Ectodermal cell (in vitro differentiated cells): ENCODE measurements at regions not wholly inside any gene's neighbourhood (a gene's known extent, or its start where the extent isn't known, plus 50 kb on each side); places are given as distances from the start of the nearest gene placed in this dataset.

ENCODE experiments used
- H3K27ac ChIP-seq: 2 replicates; pipeline ENCODE4 v1.7.0; 2013; ENCODE audit warnings: mild to moderate bottlenecking, low read depth, low read length; ENCODE audit not compliant: insufficient read depth, poor library complexity, severe bottlenecking
- H3K27me3 ChIP-seq: 2 replicates; pipeline ENCODE4 v1.7.0; 2013; ENCODE audit warnings: mild to moderate bottlenecking, low read length; ENCODE audit not compliant: insufficient read depth, control insufficient read depth, poor library complexity, severe bottlenecking
- H3K36me3 ChIP-seq: one replicate; pipeline ENCODE4 v1.7.0; 2013; ENCODE audit warnings: low read length; ENCODE audit not compliant: control insufficient read depth, insufficient read depth
- H3K4me1 ChIP-seq: one replicate; pipeline ENCODE4 v1.7.0; 2013; ENCODE audit warnings: low read length; ENCODE audit not compliant: control insufficient read depth, insufficient read depth
- H3K4me3 ChIP-seq: 2 replicates; pipeline ENCODE4 v1.7.0; 2013; ENCODE audit warnings: low read depth, low read length, control low read depth; ENCODE audit not compliant: insufficient read depth
- H3K9me3 ChIP-seq: 2 replicates; pipeline ENCODE4 v1.7.0; 2013; ENCODE audit warnings: mild to moderate bottlenecking, low read length, moderate library complexity; ENCODE audit not compliant: control insufficient read depth
- WGBS, 2 experiments: methylation state at CpG; one replicate each; pipeline ENCODE4 v1.1.7; 2013; ENCODE audit warnings: missing lambda C conversion rate in 2 of 2; 5-methylcytosine and 5-hydroxymethylcytosine counted together

- WGBS, 2 experiments = 85 to 86% methylated on average over 12 of the region's 12 CpGs
- no peaks in the 10 kb centered on the region for H3K36me3 ChIP-seq
- H3K4me1 ChIP-seq = peaks cover 35% of the 10 kb centered on the region
- no peaks in the 10 kb centered on the region for H3K27me3 ChIP-seq
- H3K27ac ChIP-seq = no peak overlapping the region
- no peak overlapping the region for H3K4me3 ChIP-seq
- H3K9me3 ChIP-seq = no peaks in the 10 kb centered on the region
These were observed 107.7 kb upstream of the ADRA2C start for GRCh38 chr4:3658530-3658913.

- Histone ChIP-seq H3K4me3 (no peak overlapping the region), H3K4me1 (peaks cover 35% of the 10 kb centered on the region), H3K27ac (no peak overlapping the region), H3K36me3 (no peaks in the 10 kb centered on the region), H3K27me3 (no peaks in the 10 kb centered on the region), H3K9me3 (no peaks in the 10 kb centered on the region)
- WGBS, 2 experiments = 85 to 86% methylated on average over 20 of the region's 20 CpGs
These were observed 108.2 kb upstream of the ADRA2C start for GRCh38 chr4:3657902-3658529.

GRCh38 chr4:3656416-3657356, 109.5 kb upstream of the ADRA2C start:
- no peaks in the 10 kb centered on the region for H3K27me3 ChIP-seq
- no peak overlapping the region for H3K4me3 ChIP-seq
- no peaks in the 10 kb centered on the region for H3K9me3 ChIP-seq
- WGBS, 2 experiments = 76 to 78% methylated on average over 24 of the region's 24 CpGs
- peaks cover 31% of the 10 kb centered on the region for H3K4me1 ChIP-seq
- no peaks in the 10 kb centered on the region for H3K36me3 ChIP-seq
- H3K27ac ChIP-seq = no peak overlapping the region

- Histone ChIP-seq H3K27ac (no peak overlapping the region), H3K9me3 (no peaks in the 10 kb centered on the region), H3K4me3 (no peak overlapping the region), H3K36me3 (no peaks in the 10 kb centered on the region), H3K4me1 (peaks cover 29% of the 10 kb centered on the region), H3K27me3 (no peaks in the 10 kb centered on the region)
- 69 to 75% methylated on average over 8 of the region's 8 CpGs for WGBS, 2 experiments
These were observed 110.2 kb upstream of the ADRA2C start for GRCh38 chr4:3655963-3656362.

- WGBS, 2 experiments = 72 to 75% methylated on average over 8 of the region's 9 CpGs
- no peaks in the 10 kb centered on the region for H3K9me3 ChIP-seq
- H3K27me3 ChIP-seq = no peaks in the 10 kb centered on the region
- no peak overlapping the region for H3K4me3 ChIP-seq
- H3K4me1 ChIP-seq = peaks cover 24% of the 10 kb centered on the region
- no peak overlapping the region for H3K27ac ChIP-seq
- H3K36me3 ChIP-seq = no peaks in the 10 kb centered on the region
These were observed 110.7 kb upstream of the ADRA2C start for GRCh38 chr4:3655485-3655884.

GRCh38 chr4:3654036-3654807, 112.0 kb upstream of the ADRA2C start:
- Histone ChIP-seq H3K27ac (no peak overlapping the region), H3K27me3 (no peaks in the 10 kb centered on the region), H3K9me3 (no peaks in the 10 kb centered on the region), H3K4me1 (peaks cover 15% of the 10 kb centered on the region), H3K36me3 (no peaks in the 10 kb centered on the region), H3K4me3 (no peak overlapping the region)
- WGBS, 2 experiments = 94 to 95% methylated on average over 30 of the region's 30 CpGs

- H3K27me3 ChIP-seq = no peaks in the 10 kb centered on the region
- peaks cover 6% of the 10 kb centered on the region for H3K4me1 ChIP-seq
- H3K9me3 ChIP-seq = no peaks in the 10 kb centered on the region
- no peaks in the 10 kb centered on the region for H3K36me3 ChIP-seq
- H3K4me3 ChIP-seq = no peak overlapping the region
- no peak overlapping the region for H3K27ac ChIP-seq
- WGBS, 2 experiments = 92 to 96% methylated on average over 14 of the region's 14 CpGs
These were observed 113.6 kb upstream of the ADRA2C start for GRCh38 chr4:3652586-3652985.

- H3K36me3 ChIP-seq = no peaks in the 10 kb centered on the region
- no peak overlapping the region for H3K4me3 ChIP-seq
- peaks cover 1% of the 10 kb centered on the region for H3K4me1 ChIP-seq
- no peak overlapping the region for H3K27ac ChIP-seq
- WGBS, 2 experiments = 90 to 92% methylated on average over 16 of the region's 16 CpGs
- no peaks in the 10 kb centered on the region for H3K9me3 ChIP-seq
- H3K27me3 ChIP-seq = no peaks in the 10 kb centered on the region
These were observed 114.8 kb upstream of the ADRA2C start for GRCh38 chr4:3651267-3651845.

- no peak overlapping the region for H3K4me3 ChIP-seq
- H3K36me3 ChIP-seq = no peaks in the 10 kb centered on the region
- H3K27me3 ChIP-seq = no peaks in the 10 kb centered on the region
- no peak overlapping the region for H3K27ac ChIP-seq
- H3K9me3 ChIP-seq = no peaks in the 10 kb centered on the region
- no peaks in the 10 kb centered on the region for H3K4me1 ChIP-seq
- 94% methylated on average over 16 of the region's 16 CpGs for WGBS, 2 experiments
These were observed 116.7 kb upstream of the ADRA2C start for GRCh38 chr4:3649491-3649890.

- Histone ChIP-seq H3K36me3 (no peaks in the 10 kb centered on the region), H3K9me3 (no peaks in the 10 kb centered on the region), H3K4me3 (no peak overlapping the region), H3K4me1 (no peaks in the 10 kb centered on the region), H3K27ac (no peak overlapping the region), H3K27me3 (no peaks in the 10 kb centered on the region)
- 89 to 90% methylated on average over 17 of the region's 17 CpGs for WGBS, 2 experiments
These were observed 116.5 kb upstream of the LRPAP1 start for GRCh38 chr4:3648731-3649130.
